GM10266 (cell line): ENCODE measurements at regions not wholly inside any gene's neighbourhood (a gene's known extent, or its start where the extent isn't known, plus 50 kb on each side); places are given as distances from the start of the nearest gene placed in this dataset.

ENCODE experiments used
- DNase-seq: peaks from one replicate; pipeline ENCODE4 v3.0.0; 2012; ENCODE audit errors: extremely low spot score
- TF ChIP-seq, protein P1 (sequence below): IDR thresholded peaks from 2 replicates; pipeline ENCODE4 v1.5.1; 2012; ENCODE audit warnings: mild to moderate bottlenecking, low read depth; ENCODE audit not compliant: control insufficient read depth, insufficient read depth; ENCODE audit errors: missing control alignments

GRCh38 chr2:59196491-59196890 is 955.4 kb upstream of the FANCL start:
- no peak for DNase-seq
- TF ChIP-seq, protein P1, sequence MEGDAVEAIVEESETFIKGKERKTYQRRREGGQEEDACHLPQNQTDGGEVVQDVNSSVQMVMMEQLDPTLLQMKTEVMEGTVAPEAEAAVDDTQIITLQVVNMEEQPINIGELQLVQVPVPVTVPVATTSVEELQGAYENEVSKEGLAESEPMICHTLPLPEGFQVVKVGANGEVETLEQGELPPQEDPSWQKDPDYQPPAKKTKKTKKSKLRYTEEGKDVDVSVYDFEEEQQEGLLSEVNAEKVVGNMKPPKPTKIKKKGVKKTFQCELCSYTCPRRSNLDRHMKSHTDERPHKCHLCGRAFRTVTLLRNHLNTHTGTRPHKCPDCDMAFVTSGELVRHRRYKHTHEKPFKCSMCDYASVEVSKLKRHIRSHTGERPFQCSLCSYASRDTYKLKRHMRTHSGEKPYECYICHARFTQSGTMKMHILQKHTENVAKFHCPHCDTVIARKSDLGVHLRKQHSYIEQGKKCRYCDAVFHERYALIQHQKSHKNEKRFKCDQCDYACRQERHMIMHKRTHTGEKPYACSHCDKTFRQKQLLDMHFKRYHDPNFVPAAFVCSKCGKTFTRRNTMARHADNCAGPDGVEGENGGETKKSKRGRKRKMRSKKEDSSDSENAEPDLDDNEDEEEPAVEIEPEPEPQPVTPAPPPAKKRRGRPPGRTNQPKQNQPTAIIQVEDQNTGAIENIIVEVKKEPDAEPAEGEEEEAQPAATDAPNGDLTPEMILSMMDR = no peak

DNA sequence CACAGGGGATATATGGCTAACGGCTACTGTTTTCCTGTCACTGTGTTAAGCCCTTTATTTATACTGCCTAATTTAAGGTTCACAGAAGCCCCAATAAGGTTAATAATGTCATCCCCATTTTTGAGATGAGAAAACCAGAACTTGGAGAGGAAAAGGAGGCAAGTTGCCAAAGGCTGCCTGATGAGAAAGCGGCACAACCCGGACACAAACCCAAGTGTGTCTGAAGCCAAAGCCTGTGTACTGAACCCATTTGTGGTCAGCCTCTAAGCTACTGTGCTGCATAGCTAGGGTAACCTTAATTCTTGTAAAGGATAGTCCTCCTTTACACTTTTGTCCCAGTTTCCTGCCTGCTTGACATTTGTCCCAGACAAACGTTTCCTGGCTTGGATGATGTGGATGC is 954.7 kb upstream of the FANCL start:
- no peak for DNase-seq
- TF ChIP-seq, protein P1 = no peak

DNA sequence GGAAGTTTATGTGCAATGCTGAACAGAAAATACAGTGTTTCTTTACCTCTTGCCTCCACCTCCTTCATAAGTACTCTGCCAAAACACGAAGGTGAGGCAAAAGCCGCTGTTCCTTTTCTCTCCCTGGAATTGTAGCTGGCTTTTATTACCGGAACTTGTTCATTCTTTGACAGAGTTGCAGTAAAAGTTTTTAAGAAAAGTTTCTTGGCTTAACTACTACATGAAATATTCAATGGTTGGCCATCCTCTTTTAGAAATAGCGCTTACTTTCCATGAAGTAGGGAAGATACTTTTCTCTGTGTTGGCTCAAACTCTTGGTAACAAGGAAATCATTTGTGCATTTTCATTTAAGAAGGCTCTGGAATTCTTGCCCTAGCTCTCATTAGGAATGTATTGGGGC is 950.7 kb upstream of the FANCL start:
- DNase-seq = no peak
- TF ChIP-seq, protein P1 = no peak

- TF ChIP-seq, protein P1 = no peak
- DNase-seq = no peak
These were observed 949.4 kb upstream of the FANCL start for GRCh38 chr2:59190518-59190917.

GRCh38 chr2:59184276-59185020 is 943.3 kb upstream of the FANCL start:
- TF ChIP-seq, protein P1 = no peak
- no peak for DNase-seq

DNA sequence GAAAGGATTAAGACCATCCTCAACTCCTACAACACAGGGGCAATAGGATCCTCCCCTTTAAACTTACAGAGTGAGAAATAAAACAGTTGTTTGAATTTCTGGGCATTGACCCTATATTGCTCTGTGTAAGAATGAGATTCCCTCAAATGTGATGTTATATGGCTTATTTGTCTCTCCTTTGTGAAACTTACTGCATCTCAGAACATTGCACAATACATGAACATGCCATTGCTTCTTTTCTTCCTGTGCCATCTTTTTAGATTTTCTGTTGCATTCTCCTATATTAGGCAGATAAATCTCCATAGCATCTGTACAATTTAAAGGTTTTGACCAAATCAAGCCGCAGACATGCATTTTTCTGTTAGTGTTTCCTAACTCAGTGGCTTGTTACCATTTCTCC is 941.9 kb upstream of the FANCL start:
- TF ChIP-seq, protein P1 = no peak
- DNase-seq = no peak

DNA sequence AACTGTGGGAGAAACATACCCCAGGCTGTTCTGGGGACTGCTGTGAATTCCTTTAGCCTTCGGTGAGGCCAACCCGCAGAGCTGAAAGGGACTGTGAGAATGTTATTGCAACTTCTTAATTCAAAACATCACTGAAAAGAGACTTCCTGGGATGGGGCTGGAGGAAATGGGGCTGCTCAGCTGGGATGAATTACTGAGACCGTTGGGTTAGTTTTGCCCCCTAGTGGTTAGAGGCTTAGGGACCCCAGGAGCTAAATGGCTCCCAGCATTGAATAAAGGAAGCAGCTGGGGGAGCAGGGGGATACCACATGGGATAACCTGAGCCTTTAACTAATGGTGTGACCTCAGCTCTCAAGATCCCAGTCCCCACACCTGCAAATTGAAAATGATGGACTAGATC is 941.1 kb upstream of the FANCL start:
- TF ChIP-seq, protein P1 = peak; percentile 39
- DNase-seq = no peak
